GM21390 (cell line): ENCODE measurements at regions not wholly inside any gene's neighbourhood (a gene's known extent, or its start where the extent isn't known, plus 50 kb on each side); places are given as distances from the start of the nearest gene placed in this dataset.
"Not testable (repeated sequence)": the region's sequence is repeated elsewhere in the genome, so short reads cannot be mapped to it uniquely, and the experiment has no call there.

Experiments used
- ATAC-seq: cut with Tn5 transposase; IDR thresholded peaks from one replicate; pipeline ENCODE4 v1.9.1; 2021; ENCODE audit not compliant: unreplicated experiment

DNA sequence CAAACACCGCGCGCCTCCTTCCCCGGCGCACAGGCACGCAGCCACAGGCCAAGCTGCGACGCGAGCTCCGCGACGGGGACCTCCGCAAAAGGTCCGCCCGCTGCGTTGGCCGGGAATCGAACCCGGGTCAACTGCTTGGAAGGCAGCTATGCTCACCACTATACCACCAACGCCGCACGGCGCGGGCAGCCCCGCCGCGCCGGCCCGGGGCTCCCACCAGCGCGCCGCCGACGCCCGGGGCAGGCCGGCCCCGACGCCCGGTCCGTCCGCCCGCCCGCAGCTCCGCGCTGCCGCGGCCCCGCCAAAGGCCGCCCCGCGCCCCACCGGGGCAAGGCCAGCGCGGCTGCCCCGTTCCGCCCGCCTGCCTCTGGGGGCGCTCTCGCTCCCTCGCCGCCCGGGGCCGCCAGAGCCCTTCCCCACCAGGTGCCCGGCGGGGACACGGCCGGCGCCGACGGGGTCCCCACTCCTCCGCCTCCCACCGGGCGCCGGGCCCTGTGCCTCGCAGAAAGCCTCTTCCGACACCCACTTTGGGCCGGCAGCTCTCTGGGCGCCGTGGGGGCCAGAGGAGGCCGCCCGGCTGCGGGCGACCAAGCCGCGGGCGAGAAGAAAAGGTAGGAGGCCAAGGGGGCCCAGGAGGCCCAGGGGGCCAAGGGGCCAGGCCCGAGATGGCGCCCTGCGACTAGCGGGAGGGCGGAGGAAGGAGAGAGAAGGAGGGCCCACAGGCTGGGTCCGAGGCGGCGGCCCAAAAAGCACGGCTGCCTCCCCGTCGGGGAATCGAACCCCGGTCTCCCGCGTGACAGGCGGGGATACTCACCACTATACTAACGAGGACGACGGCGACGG, 50.2 kb upstream of the FCGR2A start:
- peak; percentile 28 for ATAC-seq

GRCh38 chr1:161453950-161454864, 51.0 kb upstream of the FCGR2A start:
- ATAC-seq = peak; percentile 68

DNA sequence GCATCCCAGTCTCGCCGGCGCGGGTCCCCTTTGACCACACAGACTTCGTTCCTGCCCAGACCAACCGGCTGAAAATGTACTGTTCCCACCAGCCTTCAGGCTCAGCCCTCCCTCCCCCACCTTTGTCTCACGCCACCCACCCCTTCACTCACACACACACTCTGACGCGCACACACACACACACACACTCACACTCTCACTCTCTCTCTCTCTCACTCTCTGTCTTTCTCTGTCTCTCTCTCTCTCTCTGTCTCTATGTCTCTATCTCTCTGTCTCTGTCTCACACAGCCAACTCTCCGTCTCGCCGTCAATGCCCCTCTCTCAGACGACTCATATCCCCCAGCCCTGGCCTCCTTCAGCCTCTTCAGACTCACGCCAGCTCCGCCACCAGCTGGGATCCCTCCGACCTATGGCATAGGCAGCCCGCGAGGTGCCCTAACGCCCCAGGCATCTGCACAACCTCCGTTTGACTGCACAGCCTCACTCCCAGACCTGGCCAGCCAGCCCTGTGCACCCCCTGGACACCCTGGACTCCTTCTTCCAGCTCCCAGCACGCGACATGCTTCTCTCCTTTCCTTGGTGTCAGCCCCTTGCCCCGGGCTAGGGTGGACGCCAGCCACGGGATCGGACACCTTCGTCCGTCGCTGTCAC, 53.4 kb upstream of the FCGR2A start:
- not testable (repeated sequence) for ATAC-seq

DNA sequence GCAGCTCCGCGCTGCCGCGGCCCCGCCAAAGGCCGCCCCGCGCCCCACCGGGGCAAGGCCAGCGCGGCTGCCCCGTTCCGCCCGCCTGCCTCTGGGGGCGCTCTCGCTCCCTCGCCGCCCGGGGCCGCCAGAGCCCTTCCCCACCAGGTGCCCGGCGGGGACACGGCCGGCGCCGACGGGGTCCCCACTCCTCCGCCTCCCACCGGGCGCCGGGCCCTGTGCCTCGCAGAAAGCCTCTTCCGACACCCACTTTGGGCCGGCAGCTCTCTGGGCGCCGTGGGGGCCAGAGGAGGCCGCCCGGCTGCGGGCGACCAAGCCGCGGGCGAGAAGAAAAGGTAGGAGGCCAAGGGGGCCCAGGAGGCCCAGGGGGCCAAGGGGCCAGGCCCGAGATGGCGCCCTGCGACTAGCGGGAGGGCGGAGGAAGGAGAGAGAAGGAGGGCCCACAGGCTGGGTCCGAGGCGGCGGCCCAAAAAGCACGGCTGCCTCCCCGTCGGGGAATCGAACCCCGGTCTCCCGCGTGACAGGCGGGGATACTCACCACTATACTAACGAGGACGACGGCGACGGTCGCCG, 57.4 kb upstream of the FCGR2A start:
- peak; percentile 38 for ATAC-seq

DNA sequence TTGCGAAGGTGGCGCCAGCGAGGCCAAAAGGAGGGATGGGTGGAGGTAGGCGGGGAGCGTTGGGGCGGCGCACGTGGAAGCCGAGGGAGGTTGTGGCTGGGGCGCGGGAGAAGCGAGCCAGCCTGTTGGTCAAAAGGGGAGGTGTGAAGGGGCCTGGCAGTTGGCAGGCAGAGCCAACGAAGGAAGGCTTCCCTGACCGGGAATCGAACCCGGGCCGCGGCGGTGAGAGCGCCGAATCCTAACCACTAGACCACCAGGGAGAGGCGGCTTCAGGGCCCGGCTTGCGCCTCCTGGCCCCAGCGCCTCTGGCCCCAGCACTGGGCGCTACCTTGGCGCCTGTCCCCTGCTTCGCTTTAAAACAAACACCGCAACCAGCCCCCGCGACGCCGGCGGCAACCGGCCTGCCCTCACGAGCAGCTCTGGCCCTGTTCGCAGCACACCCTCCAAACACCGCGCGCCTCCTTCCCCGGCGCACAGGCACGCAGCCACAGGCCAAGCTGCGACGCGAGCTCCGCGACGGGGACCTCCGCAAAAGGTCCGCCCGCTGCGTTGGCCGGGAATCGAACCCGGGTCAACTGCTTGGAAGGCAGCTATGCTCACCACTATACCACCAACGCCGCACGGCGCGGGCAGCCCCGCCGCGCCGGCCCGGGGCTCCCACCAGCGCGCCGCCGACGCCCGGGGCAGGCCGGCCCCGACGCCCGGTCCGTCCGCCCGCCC, 58.1 kb upstream of the FCGR2A start:
- peak; percentile 44 for ATAC-seq

DNA sequence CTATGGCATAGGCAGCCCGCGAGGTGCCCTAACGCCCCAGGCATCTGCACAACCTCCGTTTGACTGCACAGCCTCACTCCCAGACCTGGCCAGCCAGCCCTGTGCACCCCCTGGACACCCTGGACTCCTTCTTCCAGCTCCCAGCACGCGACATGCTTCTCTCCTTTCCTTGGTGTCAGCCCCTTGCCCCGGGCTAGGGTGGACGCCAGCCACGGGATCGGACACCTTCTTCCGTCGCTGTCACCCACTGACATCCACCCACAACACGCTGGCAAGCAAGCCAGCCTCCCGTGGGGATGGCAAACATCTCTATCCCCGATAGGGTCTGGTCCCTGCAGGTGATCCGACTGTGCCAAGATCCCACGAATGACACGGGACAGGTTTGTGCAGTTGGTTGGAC, 60.5 kb upstream of the FCGR2A start:
- ATAC-seq = not testable (repeated sequence)

DNA sequence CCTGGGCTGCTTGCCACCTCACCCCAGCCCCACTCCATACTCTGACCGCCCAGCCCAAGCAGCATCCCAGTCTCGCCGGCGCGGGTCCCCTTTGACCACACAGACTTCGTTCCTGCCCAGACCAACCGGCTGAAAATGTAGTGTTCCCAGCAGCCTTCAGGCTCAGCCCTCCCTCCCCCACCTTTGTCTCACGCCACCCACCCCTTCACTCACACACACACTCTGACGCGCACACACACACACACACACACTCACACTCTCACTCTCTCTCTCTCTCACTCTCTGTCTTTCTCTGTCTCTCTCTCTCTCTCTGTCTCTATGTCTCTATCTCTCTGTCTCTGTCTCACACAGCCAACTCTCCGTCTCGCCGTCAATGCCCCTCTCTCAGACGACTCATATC, 61.0 kb upstream of the FCGR2A start:
- ATAC-seq = not testable (repeated sequence)

DNA sequence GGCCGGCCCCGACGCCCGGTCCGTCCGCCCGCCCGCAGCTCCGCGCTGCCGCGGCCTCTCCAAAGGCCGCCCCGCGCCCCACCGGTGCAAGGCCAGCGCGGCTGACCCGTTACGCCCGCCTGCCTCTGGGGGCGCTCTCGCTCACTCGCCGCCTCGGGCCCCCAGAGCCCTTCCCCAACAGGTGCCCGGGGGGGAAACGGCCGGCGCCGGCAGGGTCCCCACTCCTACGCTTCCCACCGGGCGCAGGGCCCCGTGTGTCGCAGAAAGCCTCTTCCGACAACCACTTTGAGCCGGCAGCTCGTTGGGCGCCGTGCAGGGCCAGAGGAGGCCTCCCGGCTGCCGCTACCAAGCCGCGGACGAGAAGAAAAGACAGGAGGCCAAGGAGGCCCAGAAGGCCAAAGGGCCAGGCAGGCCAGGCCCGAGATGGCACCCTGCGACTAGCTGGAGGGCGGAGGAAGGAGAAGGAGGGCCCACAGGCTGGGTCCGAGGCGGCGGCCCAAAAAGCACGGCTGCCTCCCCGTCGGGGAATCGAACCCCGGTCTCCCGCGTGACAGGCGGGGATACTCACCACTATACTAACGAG, 64.9 kb upstream of the FCGR2A start:
- ATAC-seq = no peak

- no peak for ATAC-seq
These were observed 65.7 kb upstream of the FCGR2A start for GRCh38 chr1:161439280-161440232.

- ATAC-seq = not testable (repeated sequence)
These were observed 65.5 kb upstream of the CFAP126 start for GRCh38 chr1:161433191-161433590.

GRCh38 chr1:161432091-161432490, 64.4 kb upstream of the CFAP126 start:
- ATAC-seq = no peak

GRCh38 chr1:161427733-161428516, 60.2 kb upstream of the CFAP126 start:
- no peak for ATAC-seq

GRCh38 chr1:161422914-161423313, 55.2 kb upstream of the CFAP126 start:
- not testable (repeated sequence) for ATAC-seq

GRCh38 chr1:161421456-161421855, 53.8 kb upstream of the CFAP126 start:
- no peak for ATAC-seq

DNA sequence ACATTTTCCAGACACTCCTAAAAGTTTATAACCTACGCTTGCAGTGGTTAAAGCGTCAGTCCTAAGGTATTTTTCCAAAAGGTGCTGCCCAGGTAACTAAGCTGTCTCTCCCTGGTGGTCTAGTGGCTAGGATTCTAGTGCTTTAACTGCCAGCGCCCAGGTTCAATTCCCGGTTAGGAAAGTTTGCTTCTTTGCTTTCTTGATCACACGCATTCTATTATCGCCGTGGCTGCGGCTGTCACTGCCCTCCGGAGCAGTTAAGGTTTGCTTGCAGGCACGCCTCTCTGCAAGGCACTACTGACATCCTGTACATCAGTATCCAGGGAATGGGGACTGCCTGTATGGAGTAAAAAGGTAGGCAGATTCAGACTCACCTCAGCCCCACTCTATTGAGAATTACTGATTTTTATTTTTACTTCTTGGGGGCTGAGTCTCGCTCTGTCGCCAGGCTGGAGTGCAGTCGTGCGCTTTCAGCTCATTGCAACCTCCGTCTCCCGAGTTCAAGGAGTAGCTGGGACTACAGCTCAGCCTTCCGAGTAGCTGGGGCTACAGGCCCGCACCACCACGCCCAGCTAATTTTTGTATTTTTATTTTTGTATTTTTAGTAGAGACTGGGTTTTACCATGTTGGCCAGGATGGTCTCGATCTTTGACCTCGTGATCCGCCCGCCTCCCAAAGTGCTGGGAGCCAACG, 53.2 kb upstream of the CFAP126 start:
- no peak for ATAC-seq

GRCh38 chr1:161417536-161417935, 49.9 kb upstream of the CFAP126 start:
- not testable (repeated sequence) for ATAC-seq
